Left lobe of liver (tissue), 2 donors: ENCODE measurements at regions not wholly inside any gene's neighbourhood (a gene's known extent, or its start where the extent isn't known, plus 50 kb on each side); places are given as distances from the start of the nearest gene placed in this dataset.

Experiments
- ATAC-seq: fragments of 200-7000 bp; cut with Tn5 transposase; one replicate; pipeline ENCODE4 v1.9.1; 2020; ENCODE audit warnings: mild to moderate bottlenecking, moderate library complexity
- DNase-seq: peaks from one replicate; pipeline ENCODE4 v3.0.0-alpha.2; 2020; ENCODE audit warnings: low spot score
- donor health status: DM: no; HTN: no; CAD: no; lungs with moderate emphysema.
- donor health status: DM: no; HTN: yes; CAD: no.

- ATAC-seq: no peak
- DNase-seq: no peak
Measured at GRCh38 chr9:103898550-103898949, 195.6 kb upstream of the SMC2 start.

DNA sequence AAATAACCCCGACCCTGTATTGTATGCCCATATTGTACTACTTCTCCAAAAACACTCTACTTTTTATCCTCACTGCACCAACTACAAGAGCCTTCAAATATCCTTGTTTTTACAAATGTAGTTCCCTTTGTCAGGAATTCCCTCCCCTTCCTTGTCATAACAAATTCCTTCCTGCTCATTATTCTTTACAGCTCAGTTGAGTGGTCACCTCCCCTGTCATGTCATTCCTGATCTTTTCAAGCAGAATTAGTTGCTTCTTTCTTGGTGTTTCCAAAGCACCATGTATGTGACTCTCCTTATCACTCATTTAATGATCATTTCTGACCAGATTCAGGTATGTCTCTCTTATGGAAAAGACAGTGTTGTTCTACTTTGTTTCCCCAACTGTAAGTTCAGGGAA lies 194.2 kb upstream of the SMC2 start:
- no peak for ATAC-seq
- no peak for DNase-seq

DNA sequence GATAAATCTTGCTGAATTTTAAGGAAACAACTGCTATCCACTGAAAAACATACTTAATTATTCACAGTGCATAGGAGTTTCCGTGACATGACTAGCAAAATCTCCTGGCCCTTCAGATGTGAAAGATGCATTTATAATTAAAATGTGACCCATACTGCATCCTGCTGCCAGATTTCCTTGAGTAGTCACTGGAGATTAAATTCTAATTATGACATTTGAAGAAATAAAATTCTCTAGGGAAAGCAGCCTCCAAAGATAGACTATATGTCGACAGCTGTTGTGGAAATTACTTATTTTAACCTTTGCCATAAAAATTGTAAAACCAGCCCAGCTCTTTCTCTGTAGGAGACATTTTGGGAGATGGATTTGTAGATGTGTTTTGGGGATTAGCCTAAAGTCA lies 193.6 kb upstream of the SMC2 start:
- no peak for DNase-seq
- ATAC-seq: no peak

GRCh38 chr9:103902263-103902662 lies 191.8 kb upstream of the SMC2 start:
- DNase-seq (no peak), ATAC-seq (no peak)

DNA sequence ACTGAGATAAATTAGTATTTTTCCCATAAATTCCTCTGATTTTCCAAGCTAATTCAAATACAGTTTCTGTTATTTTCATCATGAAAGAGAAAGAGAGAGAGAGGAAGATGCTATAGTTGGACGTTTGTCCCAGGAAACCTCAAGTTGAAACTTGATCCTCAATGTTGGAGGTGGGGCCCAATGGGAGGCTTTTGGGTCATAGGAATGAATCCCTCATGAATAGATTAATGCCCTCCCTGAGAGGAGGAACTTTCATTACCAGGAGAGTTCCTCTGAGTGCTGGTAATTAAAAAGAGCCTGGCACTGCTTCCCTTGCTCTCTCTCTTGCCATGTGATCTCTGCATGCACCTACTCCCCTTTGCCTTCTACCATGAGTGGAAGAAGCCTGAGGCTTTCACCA lies 189.9 kb upstream of the SMC2 start:
- DNase-seq (no peak), ATAC-seq (no peak)

DNA sequence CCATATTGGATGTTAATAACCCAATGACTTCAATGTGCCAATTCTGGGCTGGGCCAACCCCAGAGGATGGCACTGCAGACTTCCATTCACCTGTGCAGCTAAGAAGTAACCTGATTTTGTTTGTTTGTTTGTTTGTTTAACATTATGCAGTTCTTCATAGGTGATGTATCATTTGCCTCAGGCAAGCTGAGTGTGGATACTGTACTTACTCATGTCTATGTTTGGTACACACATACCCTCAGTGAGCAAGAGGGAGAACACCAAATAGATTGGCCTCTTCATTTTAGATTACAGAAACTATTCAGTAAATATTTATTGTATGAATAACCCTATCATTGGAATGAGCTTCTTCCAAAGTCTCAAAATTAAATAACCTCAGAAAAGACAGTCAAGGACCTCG lies 180.2 kb upstream of the SMC2 start:
- DNase-seq (no peak), ATAC-seq (no peak)

GRCh38 chr9:103919605-103920209 lies 174.4 kb upstream of the SMC2 start:
- DNase-seq (no peak), ATAC-seq (no peak)

GRCh38 chr9:103928442-103928841 lies 165.7 kb upstream of the SMC2 start:
- DNase-seq (no peak), ATAC-seq (no peak)

GRCh38 chr9:103941104-103941503 lies 153.0 kb upstream of the SMC2 start:
- no peak for ATAC-seq
- no peak for DNase-seq

DNA sequence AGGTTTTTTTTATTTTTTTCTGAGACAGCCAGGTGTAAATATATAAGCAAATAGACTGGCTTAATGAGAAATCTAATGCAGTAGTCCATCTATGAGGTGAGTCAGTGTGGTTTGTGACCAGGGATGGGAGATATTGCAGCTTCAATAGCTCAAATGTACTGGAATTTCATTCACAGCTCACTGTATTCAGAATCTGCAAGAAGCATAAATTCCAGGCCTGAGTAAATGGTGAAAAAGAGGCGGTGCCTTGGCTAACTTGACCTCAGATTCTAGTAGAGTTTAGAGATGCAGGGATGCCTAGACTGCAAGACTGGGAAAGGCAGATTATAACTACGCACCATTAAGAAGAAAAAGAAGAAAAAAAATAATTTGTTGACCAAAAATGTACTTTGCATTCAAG lies 151.9 kb upstream of the SMC2 start:
- ATAC-seq: no peak
- DNase-seq: no peak

DNA sequence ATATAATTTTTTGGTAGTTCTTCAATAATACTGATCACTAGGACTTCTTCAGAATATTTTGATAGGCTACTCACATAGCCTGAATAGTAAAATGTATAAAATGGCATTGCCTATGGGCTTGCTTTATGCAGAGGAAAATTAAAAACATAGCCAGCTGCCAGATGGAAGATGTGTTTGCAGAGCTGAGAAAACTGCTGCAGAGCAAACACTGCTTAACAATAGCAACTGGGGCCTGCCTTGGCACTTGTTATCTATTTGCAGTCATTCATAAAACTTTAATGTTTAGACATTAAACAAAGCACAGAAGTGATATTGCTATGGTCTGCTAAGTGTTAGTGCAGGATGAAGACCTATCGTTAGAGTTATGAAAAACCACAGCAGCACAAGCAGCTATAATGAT lies 151.5 kb upstream of the SMC2 start:
- no peak for ATAC-seq
- DNase-seq: no peak

GRCh38 chr9:103949096-103949495 lies 145.0 kb upstream of the SMC2 start:
- no peak for DNase-seq
- no peak for ATAC-seq

DNA sequence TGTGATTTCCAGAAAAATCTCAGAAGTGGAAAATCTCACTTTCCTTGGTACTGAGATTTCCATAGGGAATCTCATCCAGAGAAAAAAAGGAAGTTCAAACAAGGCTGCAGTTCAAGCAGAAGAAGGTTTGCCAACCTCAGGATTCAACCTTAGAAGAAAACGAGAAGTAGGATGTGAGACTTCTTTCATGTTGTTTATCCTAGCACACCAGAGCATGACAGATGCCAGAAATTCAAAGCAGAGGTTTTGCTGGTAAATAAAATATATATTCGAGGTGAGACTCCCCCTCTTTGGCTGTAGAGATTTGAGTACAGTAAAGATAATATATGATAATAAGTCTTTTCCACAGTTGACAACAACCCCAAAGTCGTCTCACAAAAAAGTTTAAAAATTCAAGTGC lies 116.9 kb upstream of the SMC2 start:
- DNase-seq: no peak
- ATAC-seq: no peak

GRCh38 chr9:103978396-103978795 lies 115.7 kb upstream of the SMC2 start:
- no peak for ATAC-seq

GRCh38 chr9:103981912-103982311 lies 112.2 kb upstream of the SMC2 start:
- DNase-seq: no peak
- no peak for ATAC-seq

More at GRCh38 chr9:103978396-103978795, 115.7 kb upstream of the SMC2 start:
- DNase-seq: no peak

DNA sequence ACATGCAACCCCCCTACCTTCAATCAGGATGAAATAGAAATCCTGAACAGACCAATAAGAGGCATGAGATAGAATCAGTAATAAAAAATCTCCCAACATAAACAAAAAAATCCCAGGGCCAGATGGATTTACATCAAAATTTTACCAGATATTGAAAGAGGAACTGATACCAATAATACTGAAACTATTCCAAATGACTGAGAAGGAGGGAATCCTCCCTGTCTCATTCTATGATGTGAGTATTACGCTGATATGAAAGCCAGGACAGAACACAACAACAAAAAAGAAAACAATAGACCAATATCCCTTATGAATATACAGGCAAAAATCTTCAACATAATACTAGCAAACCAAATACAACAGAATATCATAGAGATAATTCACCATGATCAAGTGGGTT lies 109.0 kb upstream of the SMC2 start:
- DNase-seq (no peak), ATAC-seq (no peak)

GRCh38 chr9:103988821-103989220 lies 105.3 kb upstream of the SMC2 start:
- DNase-seq (no peak), ATAC-seq (no peak)

DNA sequence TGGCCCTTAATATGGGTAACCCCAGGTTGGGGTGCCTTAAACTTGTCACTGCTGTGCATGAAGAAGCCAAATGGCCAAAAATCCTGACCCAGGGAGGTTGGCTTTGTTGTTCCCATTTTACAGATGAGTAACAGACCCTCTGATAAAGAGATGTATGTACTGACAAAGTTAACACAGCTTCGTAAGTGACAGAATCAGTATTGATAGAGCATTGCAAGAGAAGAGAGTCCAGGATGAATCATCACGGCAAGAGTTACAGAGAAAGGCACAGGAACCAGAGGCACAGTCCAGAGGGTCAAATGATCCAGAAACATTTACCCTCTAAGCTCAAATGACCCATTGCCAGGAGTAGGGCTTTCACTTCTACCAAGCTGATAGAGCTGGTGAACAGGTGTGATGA lies 103.8 kb upstream of the SMC2 start:
- no peak for ATAC-seq
- DNase-seq: no peak

DNA sequence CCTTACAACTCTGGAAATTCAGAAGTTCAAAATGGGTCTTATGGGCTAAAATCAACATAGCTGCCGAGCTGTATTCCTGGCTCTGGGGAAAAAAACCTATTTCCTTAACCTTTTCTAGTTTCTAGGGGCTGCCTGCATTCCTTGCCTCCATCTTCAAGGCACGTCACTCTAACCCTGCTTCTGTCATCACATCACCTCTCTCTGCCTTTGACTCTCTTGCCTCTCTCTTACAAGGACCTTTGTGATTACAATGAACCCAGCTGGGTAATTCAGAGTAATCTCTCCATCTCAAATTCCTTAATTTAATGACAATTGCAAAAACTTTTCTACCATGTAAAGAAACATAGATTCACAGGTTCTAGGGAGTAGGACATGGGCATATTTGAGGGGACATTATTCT lies 103.1 kb upstream of the SMC2 start:
- ATAC-seq (no peak), DNase-seq (no peak)

DNA sequence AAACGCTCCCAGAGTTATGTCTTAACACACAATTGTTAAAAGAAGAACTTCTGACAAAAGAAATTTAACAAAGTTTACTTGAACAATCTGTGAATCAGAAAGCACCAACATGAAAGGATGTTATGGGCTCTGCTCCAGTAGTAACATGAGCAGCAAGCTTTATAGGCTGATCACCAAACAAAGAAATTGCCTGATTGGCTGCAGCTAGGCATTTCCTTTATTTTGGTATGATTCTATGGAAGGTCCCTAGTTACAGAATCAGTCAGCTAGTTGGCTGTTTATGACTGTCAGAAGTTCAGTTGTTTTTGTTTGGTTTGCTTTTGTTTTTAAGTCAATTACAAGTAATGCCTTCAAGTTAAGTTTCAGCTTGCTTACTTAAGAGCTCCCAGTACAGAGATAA lies 102.4 kb upstream of the SMC2 start:
- DNase-seq: no peak
- ATAC-seq: no peak

- ATAC-seq (no peak), DNase-seq (no peak)
Measured at GRCh38 chr9:103992938-103993579, 101.0 kb upstream of the SMC2 start.

DNA sequence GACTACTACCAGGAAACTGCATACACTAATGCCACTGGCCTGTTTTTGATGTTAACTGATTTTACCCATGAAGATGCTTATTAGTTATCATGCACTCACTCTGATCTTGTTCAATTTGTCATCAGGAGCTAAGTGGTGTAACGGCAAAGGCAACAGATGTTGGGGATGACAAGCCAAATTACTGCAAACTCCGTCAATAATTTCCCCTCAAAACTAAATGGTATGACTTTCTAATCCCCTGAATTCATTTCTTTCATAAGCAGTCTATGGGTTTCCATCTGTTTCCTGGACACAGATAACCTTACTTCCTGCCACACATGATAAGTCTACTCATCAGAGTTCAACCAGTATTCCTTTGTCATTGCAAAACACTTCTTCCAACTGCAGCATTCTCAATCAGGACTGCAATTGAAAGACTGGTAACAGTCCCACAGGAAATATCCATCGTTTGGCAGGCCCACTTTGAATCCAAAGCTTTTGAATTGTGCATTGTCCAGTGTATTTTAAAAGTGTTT lies 96.2 kb upstream of the SMC2 start:
- DNase-seq (no peak), ATAC-seq (no peak)
